ENCODE measurements at regions not wholly inside any gene's neighbourhood (a gene's known extent, or its start where the extent isn't known, plus 50 kb on each side); places are given as distances from the start of the nearest gene placed in this dataset.

GRCh38 chr1:196105901-196106300 is 502.3 kb downstream of the KCNT2 start:
- TF ChIP-seq CTCF (IDR thresholded peaks at IDR 0.05) (no peak), POLR2A (IDR thresholded peaks at IDR 0.05) (no peak)
